H9 (cell line): ENCODE measurements at regions not wholly inside any gene's neighbourhood (a gene's known extent, or its start where the extent isn't known, plus 50 kb on each side); places are given as distances from the start of the nearest gene placed in this dataset.

Source experiments
- DNase-seq: peaks from one replicate; pipeline ENCODE4 v3.0.0-alpha.2; 2017
- H2AFZ ChIP-seq: one replicate; pipeline ENCODE4 v1.6.1; 2013; ENCODE audit warnings: mild to moderate bottlenecking, low read length, control low read depth, moderate library complexity
- H2AK5ac ChIP-seq: 2 replicates; pipeline ENCODE4 v1.6.1; 2013; ENCODE audit warnings: low read length, control low read depth, mixed read lengths; ENCODE audit not compliant: insufficient read length
- H2BK120ac ChIP-seq: one replicate; pipeline ENCODE4 v1.6.1; 2013; ENCODE audit warnings: low read depth, mild to moderate bottlenecking, low read length, control low read depth, inconsistent platforms; ENCODE audit not compliant: poor library complexity, severe bottlenecking
- H2BK12ac ChIP-seq: 2 replicates; pipeline ENCODE4 v1.6.1; 2013; ENCODE audit warnings: low read length, control low read depth, mixed read lengths, low read depth; ENCODE audit not compliant: insufficient read length
- H2BK15ac ChIP-seq: 2 replicates; pipeline ENCODE4 v1.6.1; 2013; ENCODE audit warnings: low read depth, low read length, control low read depth
- H2BK20ac ChIP-seq: one replicate; pipeline ENCODE4 v1.6.1; 2013; ENCODE audit warnings: low read depth, mild to moderate bottlenecking, low read length, control low read depth, inconsistent platforms; ENCODE audit not compliant: poor library complexity, severe bottlenecking
- H2BK5ac ChIP-seq: 2 replicates; pipeline ENCODE4 v1.6.1; 2013; ENCODE audit warnings: low read length, control low read depth, mixed read lengths; ENCODE audit not compliant: insufficient read length
- H3K14ac ChIP-seq: 2 replicates; pipeline ENCODE4 v1.6.1; 2013; ENCODE audit warnings: low read length, control low read depth; ENCODE audit not compliant: insufficient read depth
- H3K18ac ChIP-seq: 2 replicates; pipeline ENCODE4 v1.6.1; 2013; ENCODE audit warnings: low read depth, mild to moderate bottlenecking, mixed read lengths, low read length, control low read depth; ENCODE audit not compliant: insufficient read length
- H3K23ac ChIP-seq: 2 replicates; pipeline ENCODE4 v1.6.1; 2013; ENCODE audit warnings: low read length, control low read depth, mixed read lengths, low read depth; ENCODE audit not compliant: insufficient read length
- H3K23me2 ChIP-seq: 2 replicates; pipeline ENCODE4 v1.6.1; 2013; ENCODE audit warnings: low read depth, mild to moderate bottlenecking, mixed read lengths, low read length, control low read depth; ENCODE audit not compliant: insufficient read length, poor library complexity, severe bottlenecking
- H3K27ac ChIP-seq: 2 replicates; pipeline ENCODE4 v1.5.1; 2013; ENCODE audit warnings: low read length, control low read depth, mixed read lengths, low read depth; ENCODE audit not compliant: insufficient read length
- H3K27me3 ChIP-seq: 2 replicates; pipeline ENCODE4 v1.6.1; 2013; ENCODE audit warnings: low read length, control low read depth, inconsistent platforms; ENCODE audit not compliant: insufficient read depth
- H3K4ac ChIP-seq: 2 replicates; pipeline ENCODE4 v1.6.1; 2013; ENCODE audit warnings: low read depth, mild to moderate bottlenecking, control low read depth, inconsistent platforms, low read length, moderate library complexity
- H3K4me1 ChIP-seq: 2 replicates; pipeline ENCODE4 v1.6.1; 2013; ENCODE audit warnings: low read length, control low read depth, inconsistent platforms; ENCODE audit not compliant: insufficient read depth
- H3K4me2 ChIP-seq: 2 replicates; pipeline ENCODE4 v1.6.1; 2013; ENCODE audit warnings: low read length, control low read depth, mixed read lengths; ENCODE audit not compliant: insufficient read length, insufficient read depth
- H3K56ac ChIP-seq: 2 replicates; pipeline ENCODE4 v1.6.1; 2013; ENCODE audit warnings: low read depth, mild to moderate bottlenecking, mixed read lengths, low read length, control low read depth; ENCODE audit not compliant: insufficient read length
- H3K79me1 ChIP-seq: 2 replicates; pipeline ENCODE4 v1.6.1; 2013; ENCODE audit warnings: low read depth, mild to moderate bottlenecking, moderate library complexity, low read length, control low read depth, inconsistent platforms; ENCODE audit not compliant: insufficient read depth, poor library complexity, severe bottlenecking
- H3K79me2 ChIP-seq: 2 replicates; pipeline ENCODE4 v1.6.1; 2013; ENCODE audit warnings: low read length, control low read depth, inconsistent platforms; ENCODE audit not compliant: insufficient read depth
- H3K9ac ChIP-seq: 2 replicates; pipeline ENCODE4 v1.6.1; 2013; ENCODE audit warnings: low read length, control low read depth, mixed read lengths; ENCODE audit not compliant: insufficient read length; ENCODE audit errors: extremely low read depth
- H3K9me3 ChIP-seq: one replicate; pipeline ENCODE4 v1.6.1; 2013; ENCODE audit warnings: low read depth, low read length, inconsistent platforms; ENCODE audit not compliant: control insufficient read depth
- H3T11ph ChIP-seq: one replicate; pipeline ENCODE4 v1.6.1; 2013; ENCODE audit warnings: mild to moderate bottlenecking, low read length, control low read depth, inconsistent platforms
- H4K20me1 ChIP-seq: one replicate; pipeline ENCODE4 v1.6.1; 2013; ENCODE audit not compliant: control insufficient read depth, insufficient read length, insufficient read depth
- H4K5ac ChIP-seq: 2 replicates; pipeline ENCODE4 v1.6.1; 2013; ENCODE audit warnings: low read depth, mild to moderate bottlenecking, mixed read lengths, low read length, control low read depth; ENCODE audit not compliant: insufficient read length
- H4K8ac ChIP-seq: replicated peaks from 2 replicates; pipeline ENCODE4 v1.6.1; 2013; ENCODE audit warnings: low read length, control low read depth, mixed read lengths, low read depth; ENCODE audit not compliant: insufficient read length
- H4K91ac ChIP-seq: 2 replicates; pipeline ENCODE4 v1.6.1; 2013; ENCODE audit warnings: low read depth, mild to moderate bottlenecking, moderate library complexity, mixed read lengths, low read length, control low read depth; ENCODE audit not compliant: insufficient read length
- H3K27ac Mint-ChIP-seq, 3 experiments: 2 replicates in 2 of 3; 3 replicates in 1 of 3; pipeline ENCODE4 v1.8.0; 2020 to 2021; ENCODE audit warnings: mixed read lengths in 3 of 3, mild to moderate bottlenecking in 1 of 3, moderate library complexity in 1 of 3
- H3K27me3 Mint-ChIP-seq: 2 replicates; pipeline ENCODE4 v1.8.0; 2021; ENCODE audit warnings: low read depth, mild to moderate bottlenecking, moderate library complexity, mixed read lengths
- H3K36me3 Mint-ChIP-seq, 3 experiments: 2 replicates in 2 of 3; 3 replicates in 1 of 3; pipeline ENCODE4 v1.8.0; 2020 to 2021; ENCODE audit warnings: low read depth in 3 of 3, mixed read lengths in 3 of 3; ENCODE audit not compliant: insufficient read depth in 1 of 3
- H3K4me1 Mint-ChIP-seq, 2 experiments: 2 replicates each; pipeline ENCODE4 v1.8.0; 2020; ENCODE audit warnings: mixed read lengths in 2 of 2
- H3K4me3 Mint-ChIP-seq, 2 experiments: 2 replicates in 1 of 2; 3 replicates in 1 of 2; pipeline ENCODE4 v1.8.0; 2020 to 2021; ENCODE audit warnings: mild to moderate bottlenecking in 2 of 2, mixed read lengths in 2 of 2, moderate library complexity in 1 of 2
- H3K9me3 Mint-ChIP-seq, 2 experiments: 2 replicates in 1 of 2; 3 replicates in 1 of 2; pipeline ENCODE4 v1.8.0; 2020; ENCODE audit warnings: mild to moderate bottlenecking in 2 of 2, mixed read lengths in 2 of 2, moderate library complexity in 1 of 2
- WGBS: extraction: QIAGEN DNeasy Blood & Tissue Kit; methylation state at CpG from one replicate; pipeline ENCODE4 v1.1.7; 2013; ENCODE audit warnings: missing lambda C conversion rate, low lambda C conversion rate, mixed read lengths; ENCODE audit not compliant: insufficient read length; ENCODE audit errors: extremely low coverage; 5-methylcytosine and 5-hydroxymethylcytosine counted together
- TF ChIP-seq, protein P1 (sequence below): fragments of 200-600 bp; sonication (generic); conservative IDR thresholded peaks from 3 replicates; pipeline ENCODE4 v1.8.0; 2021; ENCODE audit warnings: antibody characterized with exemption, mild to moderate bottlenecking

DNA sequence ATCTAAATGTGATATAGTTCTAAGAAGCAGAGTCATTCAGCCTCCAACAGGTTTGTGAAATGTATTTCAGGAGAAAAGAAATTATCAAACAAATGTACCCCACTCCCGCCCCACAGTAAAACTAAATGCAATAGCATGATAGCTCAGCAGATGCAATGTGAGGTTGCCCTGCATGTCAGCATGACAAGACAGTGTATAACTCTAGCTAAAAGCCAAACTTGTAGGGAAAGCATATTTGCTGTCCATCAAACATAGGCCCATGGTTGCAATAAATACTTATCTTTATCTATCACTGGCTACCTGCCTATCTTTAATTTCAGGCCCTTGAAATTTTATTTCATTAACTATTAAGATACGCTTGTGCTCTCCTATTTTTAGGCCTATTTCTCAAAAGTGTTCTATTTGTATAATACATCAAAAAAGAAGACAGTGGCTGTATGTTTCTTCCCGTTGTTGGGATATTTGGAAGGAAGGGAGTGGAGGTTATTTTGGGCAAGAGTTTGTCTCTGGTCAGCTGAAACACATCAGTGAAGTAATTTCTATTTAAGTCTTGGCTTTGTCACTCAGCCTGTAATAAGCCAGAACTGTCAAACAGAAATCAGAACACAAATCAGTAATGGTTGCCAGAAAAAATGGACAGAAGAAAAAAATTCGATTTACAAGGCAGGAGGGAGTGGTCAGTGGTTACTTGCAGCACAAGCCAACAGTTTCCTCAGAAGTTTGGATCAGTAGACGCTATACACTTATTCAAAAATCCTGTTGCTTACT is 307.4 kb upstream of the ADGRL2 start:
- Histone ChIP-seq H3K9me3 (no peaks in the 10 kb centered on the region), H2AK5ac (no peak overlapping the region), H3K18ac (no peak overlapping the region), H3K27ac (no peak overlapping the region), H4K20me1 (no peaks in the 10 kb centered on the region), H3K79me2 (no peaks in the 10 kb centered on the region), H3K56ac (no peak overlapping the region), H2BK15ac (no peak overlapping the region), H3K9ac (no peak overlapping the region), H3K23me2 (no peaks in the 10 kb centered on the region), H3K4me1 (no peaks in the 10 kb centered on the region), H3K4me2 (no peak overlapping the region), H3K27me3 (no peaks in the 10 kb centered on the region), H4K91ac (no peak overlapping the region), H3K4ac (no peak overlapping the region), H3K79me1 (no peaks in the 10 kb centered on the region), H3K14ac (no peak overlapping the region), H3K23ac (no peak overlapping the region), H2AFZ (no peak overlapping the region), H2BK5ac (no peak overlapping the region), H3T11ph (no peak overlapping the region), H4K5ac (no peak overlapping the region), H2BK20ac (no peak overlapping the region), H2BK120ac (no peak overlapping the region), H2BK12ac (no peak overlapping the region), H4K8ac (no peak overlapping the region)
- Mint-ChIP-seq H3K4me3 (no peak overlapping the region), H3K27ac (no peak overlapping the region; a peak in 1 of 7 replicates), H3K36me3 (peaks cover 3 to 15% (median 8%) of the 10 kb centered on the region in 3 experiments; a peak in 5 of 7 replicates), H3K27me3 (no peaks in the 10 kb centered on the region), H3K4me1 (peaks cover 16 to 22% of the 10 kb centered on the region in 2 experiments), H3K9me3 (peaks cover 12% of the 10 kb centered on the region in 2 experiments)
- no CpG with 5 or more reads among the region's 5 CpGs for WGBS
- TF ChIP-seq, protein P1, sequence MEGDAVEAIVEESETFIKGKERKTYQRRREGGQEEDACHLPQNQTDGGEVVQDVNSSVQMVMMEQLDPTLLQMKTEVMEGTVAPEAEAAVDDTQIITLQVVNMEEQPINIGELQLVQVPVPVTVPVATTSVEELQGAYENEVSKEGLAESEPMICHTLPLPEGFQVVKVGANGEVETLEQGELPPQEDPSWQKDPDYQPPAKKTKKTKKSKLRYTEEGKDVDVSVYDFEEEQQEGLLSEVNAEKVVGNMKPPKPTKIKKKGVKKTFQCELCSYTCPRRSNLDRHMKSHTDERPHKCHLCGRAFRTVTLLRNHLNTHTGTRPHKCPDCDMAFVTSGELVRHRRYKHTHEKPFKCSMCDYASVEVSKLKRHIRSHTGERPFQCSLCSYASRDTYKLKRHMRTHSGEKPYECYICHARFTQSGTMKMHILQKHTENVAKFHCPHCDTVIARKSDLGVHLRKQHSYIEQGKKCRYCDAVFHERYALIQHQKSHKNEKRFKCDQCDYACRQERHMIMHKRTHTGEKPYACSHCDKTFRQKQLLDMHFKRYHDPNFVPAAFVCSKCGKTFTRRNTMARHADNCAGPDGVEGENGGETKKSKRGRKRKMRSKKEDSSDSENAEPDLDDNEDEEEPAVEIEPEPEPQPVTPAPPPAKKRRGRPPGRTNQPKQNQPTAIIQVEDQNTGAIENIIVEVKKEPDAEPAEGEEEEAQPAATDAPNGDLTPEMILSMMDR = no peak
- DNase-seq = no peak
